GM23248 (cell line): ENCODE measurements at regions not wholly inside any gene's neighbourhood (a gene's known extent, or its start where the extent isn't known, plus 50 kb on each side); places are given as distances from the start of the nearest gene placed in this dataset.

Experiments used
- EZH2 ChIP-seq: fragments of 200-600 bp; sonication (generic); IDR thresholded peaks from 2 replicates; pipeline ENCODE4 v1.6.1; 2018; ENCODE audit warnings: antibody characterized with exemption, mild to moderate bottlenecking; ENCODE audit not compliant: insufficient read depth, poor library complexity, severe bottlenecking
- EZH2phosphoT487 ChIP-seq: fragments of 200-600 bp; sonication (generic); IDR thresholded peaks from 2 replicates; pipeline ENCODE4 v1.6.1; 2018; ENCODE audit warnings: antibody characterized with exemption, moderate library complexity, mild to moderate bottlenecking, low read depth; ENCODE audit not compliant: insufficient read depth

DNA sequence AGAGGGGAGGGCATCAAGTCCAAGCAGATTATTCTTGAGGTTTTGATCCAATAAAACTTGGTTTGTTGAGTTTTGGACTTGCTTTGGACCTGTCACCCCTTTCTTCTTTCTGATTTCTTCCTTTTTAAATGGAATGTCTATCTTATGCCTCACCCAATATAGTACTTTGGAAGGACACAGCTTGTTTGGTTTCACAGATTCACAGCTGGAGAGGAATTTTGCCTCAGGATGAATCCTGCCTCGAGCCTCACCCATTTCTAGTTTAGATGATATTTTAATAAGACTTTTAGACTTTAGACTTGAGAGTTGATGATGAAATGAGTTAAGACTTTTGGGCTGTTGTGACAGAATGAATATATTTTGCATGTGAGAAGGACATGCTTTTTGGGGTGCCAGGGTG is 136.9 kb upstream of the PDE5A start:
- TF ChIP-seq EZH2 (no peak), EZH2phosphoT487 (no peak)
